H1 (cell line): ENCODE measurements at regions not wholly inside any gene's neighbourhood (a gene's known extent, or its start where the extent isn't known, plus 50 kb on each side); places are given as distances from the start of the nearest gene placed in this dataset.

Source experiments
- CTCF ChIA-PET: fragments of 300-600 bp; sonication (Branson Sonifier 250); formaldehyde crosslinking; loops from one replicate; lab custom pipeline; 2021; ENCODE audit not compliant: partially characterized antibody; lab: Charles Lee
- POLR2A ChIA-PET: fragments of 300-600 bp; sonication (Branson Sonifier 250); formaldehyde crosslinking; loops from one replicate; lab custom pipeline; 2021; ENCODE audit warnings: inconsistent platforms; ENCODE audit not compliant: partially characterized antibody; lab: Charles Lee
- DNase-seq, 2 experiments: peaks; one replicate each; pipeline versions ENCODE4 v3.0.0 to v3.0.0-alpha.2; 2010 to 2022; ENCODE audit warnings: low spot score in 2 of 2, low read depth in 1 of 2, mixed read lengths in 1 of 2
- FAIRE-seq: peaks from 2 replicates; lab custom pipeline; 2011; peaks lifted over from hg19 to GRCh38; lab: Jason Lieb, UNC
- H2AFZ ChIP-seq: 2 replicates; pipeline ENCODE4 v1.8.1; 2012; ENCODE audit warnings: low read length, inconsistent platforms
- H2AK5ac ChIP-seq: 2 replicates; pipeline ENCODE4 v1.6.1; 2013; ENCODE audit warnings: low read depth, low read length
- H2BK120ac ChIP-seq: replicated peaks from 2 replicates; pipeline ENCODE3; 2013; ENCODE audit warnings: low read depth, low read length, inconsistent platforms
- H2BK12ac ChIP-seq: 2 replicates; pipeline ENCODE4 v1.6.1; 2013; ENCODE audit warnings: low read depth, low read length
- H2BK15ac ChIP-seq: 2 replicates; pipeline ENCODE4 v1.6.1; 2013; ENCODE audit warnings: low read length
- H2BK20ac ChIP-seq: 2 replicates; pipeline ENCODE4 v1.6.1; 2013; ENCODE audit warnings: low read length
- H2BK5ac ChIP-seq: 2 replicates; pipeline ENCODE4 v1.6.1; 2013; ENCODE audit warnings: low read depth, low read length
- H3K14ac ChIP-seq: 2 replicates; pipeline ENCODE4 v1.6.1; 2013; ENCODE audit warnings: inconsistent platforms; ENCODE audit not compliant: insufficient read length
- H3K18ac ChIP-seq: 2 replicates; pipeline ENCODE4 v1.6.1; 2013; ENCODE audit warnings: low read length; ENCODE audit errors: extremely low read depth
- H3K23ac ChIP-seq: 2 replicates; pipeline ENCODE4 v1.6.1; 2013; ENCODE audit warnings: inconsistent platforms; ENCODE audit not compliant: insufficient read length
- H3K23me2 ChIP-seq: 2 replicates; pipeline ENCODE4 v1.6.1; 2013; ENCODE audit warnings: low read depth, low read length
- H3K27ac ChIP-seq: 2 replicates; pipeline ENCODE4 v1.6.1; 2011; ENCODE audit warnings: low read depth, low read length, inconsistent platforms
- H3K27me3 ChIP-seq, 4 experiments: replicated peaks in 1 of 4; 1 replicate in 1 of 4; 2 replicates in 3 of 4; pipeline versions ENCODE4 v1.6.1 to v1.8.1; 2011 to 2013; ENCODE audit warnings: low read length in 3 of 4, mild to moderate bottlenecking in 3 of 4, inconsistent platforms in 2 of 4, mixed read lengths in 2 of 4, moderate library complexity in 1 of 4; ENCODE audit not compliant: control insufficient read depth in 3 of 4, insufficient read depth in 3 of 4; ENCODE audit errors: extremely low read depth in 1 of 4
- H3K36me3 ChIP-seq, 4 experiments: 2 replicates each; pipeline versions ENCODE4 v1.6.1 to v1.8.1; 2011 to 2013; ENCODE audit warnings: mild to moderate bottlenecking in 4 of 4, low read length in 3 of 4, moderate library complexity in 2 of 4, control low read depth in 1 of 4, inconsistent platforms in 1 of 4; ENCODE audit not compliant: insufficient read depth in 4 of 4, control insufficient read depth in 2 of 4
- H3K4ac ChIP-seq: replicated peaks from 2 replicates; pipeline ENCODE3; 2013; ENCODE audit warnings: low read length, low read depth, mixed read lengths, inconsistent platforms; ENCODE audit not compliant: insufficient read length
- H3K4me1 ChIP-seq, 4 experiments: replicated peaks in 1 of 4; 1 replicate in 1 of 4; 2 replicates in 3 of 4; pipeline versions ENCODE4 v1.6.1 to v1.8.1; 2011 to 2013; ENCODE audit warnings: low read length in 3 of 4, inconsistent platforms in 2 of 4, mixed read lengths in 1 of 4; ENCODE audit not compliant: insufficient read depth in 4 of 4, control insufficient read depth in 3 of 4
- H3K4me2 ChIP-seq, 2 experiments: 2 replicates each; pipeline versions ENCODE4 v1.6.1 to v1.8.1; 2011 to 2013; ENCODE audit warnings: low read depth in 2 of 2, low read length in 2 of 2, control low read depth in 1 of 2, inconsistent platforms in 1 of 2, mild to moderate bottlenecking in 1 of 2; ENCODE audit not compliant: insufficient read depth in 1 of 2
- H3K4me3 ChIP-seq, 4 experiments: fragments of 200-600, 300-600 bp in 1 of 4; sonication (generic), shearing (Covaris generic), sonication (Bioruptor Twin) in 1 of 4; 2 replicates each; pipeline versions ENCODE4 v1.5.1 to v1.8.1; 2011 to 2016; ENCODE audit warnings: low read length in 4 of 4, low read depth in 3 of 4, control low read depth in 2 of 4, inconsistent platforms in 2 of 4, mild to moderate bottlenecking in 2 of 4, mixed read lengths in 1 of 4, moderate library complexity in 1 of 4; ENCODE audit not compliant: insufficient read depth in 2 of 4; ENCODE audit errors: extremely low read depth in 1 of 4
- H3K56ac ChIP-seq: replicated peaks from 2 replicates; pipeline ENCODE3; 2013; ENCODE audit warnings: low read depth, mild to moderate bottlenecking, mixed read lengths, low read length, inconsistent platforms; ENCODE audit not compliant: insufficient read length
- H3K79me1 ChIP-seq: 2 replicates; pipeline ENCODE4 v1.6.1; 2013; ENCODE audit warnings: low read depth, low read length, control low read depth
- H3K79me2 ChIP-seq, 2 experiments: 2 replicates each; pipeline versions ENCODE4 v1.6.1 to v1.8.1; 2012 to 2013; ENCODE audit warnings: low read length in 2 of 2, mild to moderate bottlenecking in 2 of 2, inconsistent platforms in 1 of 2; ENCODE audit not compliant: insufficient read depth in 2 of 2, control insufficient read depth in 1 of 2
- H3K9ac ChIP-seq, 4 experiments: replicated peaks in 1 of 4; 1 replicate in 1 of 4; 2 replicates in 3 of 4; pipeline versions ENCODE4 v1.6.1 to v1.8.1; 2011 to 2013; ENCODE audit warnings: low read depth in 3 of 4, low read length in 3 of 4, control low read depth in 2 of 4, mild to moderate bottlenecking in 2 of 4, moderate library complexity in 2 of 4, inconsistent platforms in 1 of 4; ENCODE audit errors: extremely low read depth in 1 of 4
- H3K9me3 ChIP-seq, 2 experiments: 2 replicates each; pipeline versions ENCODE4 v1.6.1 to v1.8.1; 2012 to 2013; ENCODE audit warnings: mild to moderate bottlenecking in 2 of 2, moderate library complexity in 2 of 2, control low read depth in 1 of 2, inconsistent platforms in 1 of 2, low read depth in 1 of 2, low read length in 1 of 2, mixed read lengths in 1 of 2; ENCODE audit not compliant: insufficient read depth in 2 of 2
- H4K20me1 ChIP-seq, 2 experiments: replicated peaks in 1 of 2; 2 replicates each; pipeline versions ENCODE3 to v1.8.1; 2011 to 2013; ENCODE audit warnings: inconsistent platforms in 2 of 2, low read length in 2 of 2, mild to moderate bottlenecking in 1 of 2; ENCODE audit not compliant: insufficient read depth in 2 of 2, control insufficient read depth in 1 of 2
- H4K5ac ChIP-seq: 2 replicates; pipeline ENCODE4 v1.6.1; 2013; ENCODE audit warnings: low read length, low read depth, mixed read lengths, inconsistent platforms; ENCODE audit not compliant: insufficient read length
- H4K8ac ChIP-seq: 2 replicates; pipeline ENCODE4 v1.8.0; 2013; ENCODE audit warnings: mild to moderate bottlenecking, moderate library complexity, low read length, inconsistent platforms; ENCODE audit not compliant: insufficient read depth; ENCODE audit errors: extremely low read depth
- H4K91ac ChIP-seq: replicated peaks from 2 replicates; pipeline ENCODE3; 2013; ENCODE audit warnings: low read length, mixed read lengths, inconsistent platforms; ENCODE audit not compliant: insufficient read length
- BCL11A ChIP-seq, 2 experiments: IDR thresholded peaks; one replicate each; pipeline ENCODE4 v1.6.1; 2011; ENCODE audit warnings: low read depth in 2 of 2, low read length in 2 of 2, mild to moderate bottlenecking in 2 of 2
- BRCA1 ChIP-seq: IDR thresholded peaks from 2 replicates; pipeline ENCODE4 v1.6.1; 2012; ENCODE audit warnings: low read depth, low read length, improper control_type of control experiment
- EP300 ChIP-seq, 2 experiments: IDR thresholded peaks; 1 replicate in 1 of 2; 2 replicates in 1 of 2; pipeline ENCODE4 v1.6.1; 2011 to 2012; ENCODE audit warnings: low read depth in 2 of 2, low read length in 2 of 2, mild to moderate bottlenecking in 2 of 2, borderline replicate concordance in 1 of 2, inconsistent platforms in 1 of 2, moderate library complexity in 1 of 2
- JUND ChIP-seq: IDR thresholded peaks from 2 replicates; pipeline ENCODE4 v1.6.1; 2011; ENCODE audit warnings: mild to moderate bottlenecking, improper control_type of control experiment, low read length
- KDM1A ChIP-seq: fragments of 200-600, 300-600 bp; sonication (generic); IDR thresholded peaks from 2 replicates; pipeline ENCODE4 v1.7.1; 2016; ENCODE audit warnings: mild to moderate bottlenecking, low read length, borderline replicate concordance
- RXRA ChIP-seq: IDR thresholded peaks from 2 replicates; pipeline ENCODE4 v1.6.1; 2011; ENCODE audit warnings: low read depth, mild to moderate bottlenecking, low read length, moderate library complexity; ENCODE audit not compliant: insufficient read depth
- SAP30 ChIP-seq: fragments of 300-600 bp; sonication (generic); IDR thresholded peaks from 2 replicates; pipeline ENCODE4 v1.7.1; 2012; ENCODE audit warnings: low read length, moderate library complexity, mild to moderate bottlenecking, inconsistent platforms; ENCODE audit not compliant: insufficient read depth, insufficient replicate concordance
- SIRT6 ChIP-seq: IDR thresholded peaks from one replicate; pipeline ENCODE4 v1.7.1; 2012; ENCODE audit warnings: low read length, inconsistent platforms
- SUZ12 ChIP-seq: fragments of 200-600 bp; sonication (generic); IDR thresholded peaks from 2 replicates; pipeline ENCODE4 v1.6.1; 2012; ENCODE audit warnings: mild to moderate bottlenecking, inconsistent platforms, low read length, moderate library complexity, mixed read lengths
- TBP ChIP-seq: IDR thresholded peaks from 2 replicates; pipeline ENCODE4 v1.6.1; 2011; ENCODE audit warnings: low read depth, low read length, improper control_type of control experiment
- YY1 ChIP-seq: IDR thresholded peaks from 2 replicates; pipeline ENCODE4 v1.6.1; 2011; ENCODE audit warnings: low read depth, mild to moderate bottlenecking, low read length
- WGBS, 2 experiments: shearing (Covaris generic) in 1 of 2; methylation state at CpG; one replicate each; pipeline versions ENCODE4 v1.1.6 to v1.1.7; 2013 to 2015; ENCODE audit warnings: low lambda C conversion rate in 2 of 2, mixed read lengths in 2 of 2, inconsistent platforms in 1 of 2, low coverage in 1 of 2, missing lambda C conversion rate in 1 of 2; ENCODE audit not compliant: insufficient replicate concordance in 2 of 2, insufficient coverage in 1 of 2, insufficient read length in 1 of 2; ENCODE audit errors: extremely low coverage in 1 of 2, missing lambda C conversion rate in 1 of 2; 5-methylcytosine and 5-hydroxymethylcytosine counted together

GRCh38 chr4:28754376-28754775 lies 1893.7 kb downstream of the STIM2 start:
- no peak overlapping the region for H4K91ac ChIP-seq
- ChIA-PET CTCF (interaction anchor here (1.2 kb wide), 1 partner anchor 8 kb away, joined by 3 read pairs; no protein-coding TSS in a partner anchor), POLR2A (no interaction called here)
- WGBS, 2 experiments, result 84% methylated on average over 3 of the region's 3 CpGs; no CpG with 5 or more reads in 1 of the 2 experiments
- no peak overlapping the region for H4K8ac ChIP-seq
- no peaks in the 10 kb centered on the region for H3K36me3 ChIP-seq
- H3K9me3 ChIP-seq, result no peaks in the 10 kb centered on the region
- H2BK15ac ChIP-seq, result no peak overlapping the region
- H3K79me2 ChIP-seq, result no peaks in the 10 kb centered on the region
- H3K4me3 ChIP-seq, result no peak overlapping the region
- H3K9ac ChIP-seq, result no peak overlapping the region
- DNase-seq, result no peak
- H2AFZ ChIP-seq, result no peak overlapping the region
- peaks cover 0 to 7% (median 3%) of the 10 kb centered on the region in 4 experiments; a peak in 3 of 7 replicates for H3K4me1 ChIP-seq
- no peaks in the 10 kb centered on the region for H3K27me3 ChIP-seq
- no peak overlapping the region for H3K56ac ChIP-seq
- no peak for FAIRE-seq
- H3K23ac ChIP-seq, result no peak overlapping the region
- H4K5ac ChIP-seq, result no peak overlapping the region
- H2BK20ac ChIP-seq, result no peak overlapping the region
- no peak overlapping the region for H2BK5ac ChIP-seq
- no peaks in the 10 kb centered on the region for H4K20me1 ChIP-seq
- no peak overlapping the region for H3K18ac ChIP-seq
- H3K4ac ChIP-seq, result no peak overlapping the region
- H3K79me1 ChIP-seq, result no peaks in the 10 kb centered on the region
- no peak overlapping the region for H3K14ac ChIP-seq
- H2BK12ac ChIP-seq, result no peak overlapping the region
- no peak overlapping the region for H3K27ac ChIP-seq
- no peaks in the 10 kb centered on the region for H3K23me2 ChIP-seq
- H3K4me2 ChIP-seq, result 0 out of 4 replicates have a peak overlapping the region, but pooled peaks of 1 of the 2 experiments have one; percentile 18
- no peak overlapping the region for H2AK5ac ChIP-seq
- TF ChIP-seq RXRA, result no peak
- no peak for TF ChIP-seq SUZ12
- no peak for TF ChIP-seq EP300 (IDR thresholded peaks at IDR 0.05; ENCODE audit: borderline replicate concordance in 1 of 2, low read depth in 2 of 2, low read length in 2 of 2)
- no peak for TF ChIP-seq BCL11A (IDR thresholded peaks at IDR 0.05; ENCODE audit: low read depth in 2 of 2, low read length in 2 of 2)
- TF ChIP-seq BRCA1, result no peak
- TF ChIP-seq TBP, result no peak
- TF ChIP-seq SIRT6, result no peak
- no peak for TF ChIP-seq JUND
- TF ChIP-seq KDM1A, result no peak
- no peak for TF ChIP-seq SAP30
- TF ChIP-seq YY1, result no peak
- TF ChIP-seq, all 59 proteins: peak for 0
- H2BK120ac ChIP-seq, result no peak overlapping the region
